COR-L47 (cell line): ENCODE measurements at regions not wholly inside any gene's neighbourhood (a gene's known extent, or its start where the extent isn't known, plus 50 kb on each side); places are given as distances from the start of the nearest gene placed in this dataset.

Experiments
- DNase-seq: peaks from one replicate; lab custom pipeline; 2025; lab: John Stamatoyannopoulos, UW

DNA sequence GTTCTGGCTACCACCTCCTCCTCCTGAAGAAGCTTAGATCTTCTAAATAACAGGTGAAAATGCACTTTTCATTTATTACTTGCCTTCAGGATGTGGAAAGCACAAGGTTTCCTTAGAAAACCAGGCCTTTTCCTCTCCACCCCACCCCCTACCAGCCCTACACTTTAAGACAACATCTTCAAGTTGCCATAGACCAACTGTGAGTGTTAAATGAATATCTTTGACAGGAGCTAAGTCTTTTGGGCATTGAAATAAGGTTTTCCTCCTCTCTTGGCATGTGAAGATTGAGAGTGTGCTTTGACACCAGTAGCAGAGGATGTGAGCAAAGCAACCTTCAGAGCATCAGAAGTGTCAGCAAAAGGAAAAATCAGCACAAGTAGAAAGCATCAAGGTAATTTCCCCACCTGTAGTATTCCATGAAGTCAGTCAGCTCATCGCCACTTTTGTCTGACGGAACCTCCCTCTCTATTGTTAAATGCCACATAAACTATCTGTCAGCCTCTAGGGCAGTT is 532.3 kb upstream of the MMS22L start:
- no peak for DNase-seq

DNA sequence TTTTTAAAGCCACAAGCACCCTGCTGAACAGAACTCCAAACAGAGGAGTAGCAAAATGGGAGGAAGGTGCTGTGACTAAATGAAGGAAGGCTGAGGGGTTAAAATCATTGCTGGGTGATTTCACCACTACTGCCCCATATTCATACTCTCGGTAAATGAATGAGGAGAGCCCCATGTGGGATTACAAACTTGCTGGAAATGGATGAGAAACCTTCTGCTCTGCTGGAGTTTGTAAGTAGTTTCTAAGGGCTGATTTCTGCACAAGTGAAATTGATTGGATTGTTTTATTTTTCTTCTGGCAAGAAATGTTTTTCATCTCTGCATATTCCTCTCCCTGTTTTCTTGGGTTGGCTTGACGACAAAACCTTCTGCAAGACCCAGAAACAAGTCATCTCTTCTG is 533.5 kb upstream of the MMS22L start:
- DNase-seq: no peak

DNA sequence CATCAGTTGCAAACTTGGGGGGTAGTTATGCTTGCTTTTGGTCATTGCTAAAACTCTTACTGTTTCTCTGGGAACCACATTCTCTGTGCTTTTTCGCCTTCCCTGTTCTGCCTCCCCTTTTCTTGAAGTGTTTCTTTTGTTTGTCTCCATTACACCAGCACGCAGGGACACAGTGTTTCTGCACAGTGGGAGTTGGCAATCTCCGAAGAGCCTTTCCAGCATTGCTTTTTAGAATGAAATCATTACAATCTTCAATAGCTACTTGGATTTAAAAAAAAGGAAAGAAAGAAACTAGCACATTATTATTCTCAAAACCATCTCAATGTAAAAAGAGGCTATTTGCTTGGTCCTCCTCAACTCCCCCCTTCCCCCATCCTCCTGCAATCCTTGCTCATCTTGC is 536.7 kb upstream of the MMS22L start:
- no peak for DNase-seq

DNA sequence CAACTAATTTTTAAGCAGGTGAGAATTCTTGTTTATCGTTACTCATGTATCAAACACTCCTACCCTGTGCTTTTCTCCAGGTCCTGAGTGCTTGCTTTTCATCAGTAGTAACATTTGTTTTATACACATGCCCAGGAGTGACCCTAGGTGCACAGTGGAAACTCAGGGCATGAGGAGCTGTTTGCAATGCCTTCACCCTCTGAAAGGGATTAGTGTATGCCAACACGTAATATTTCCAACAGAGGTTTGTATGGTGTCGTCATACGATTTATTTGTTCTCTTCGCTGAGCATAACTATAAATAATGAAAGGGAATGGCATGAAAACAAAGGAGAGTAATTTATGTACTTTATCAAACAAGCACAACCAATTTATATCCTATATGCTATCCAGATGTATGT is 537.4 kb upstream of the MMS22L start:
- no peak for DNase-seq

DNA sequence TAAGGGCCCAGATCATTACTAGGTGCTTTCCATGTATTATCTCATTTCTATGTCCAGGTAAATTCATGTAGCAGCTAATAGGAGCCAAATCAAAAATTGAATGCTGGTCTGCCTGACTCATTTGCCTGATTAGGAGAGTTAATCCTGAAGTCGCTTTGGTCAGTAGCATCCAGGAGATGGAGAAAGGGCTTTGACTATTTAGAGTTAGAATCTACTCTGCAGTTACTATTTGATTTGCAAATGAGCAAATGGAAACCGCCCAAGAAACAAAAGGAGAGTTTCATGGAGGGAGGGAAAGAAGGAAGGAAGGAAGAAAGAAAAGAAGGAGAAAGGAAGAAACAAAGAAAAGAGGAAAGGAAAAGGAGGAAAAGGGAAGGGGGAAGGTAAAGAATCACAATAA is 539.6 kb upstream of the MMS22L start:
- DNase-seq: no peak

DNA sequence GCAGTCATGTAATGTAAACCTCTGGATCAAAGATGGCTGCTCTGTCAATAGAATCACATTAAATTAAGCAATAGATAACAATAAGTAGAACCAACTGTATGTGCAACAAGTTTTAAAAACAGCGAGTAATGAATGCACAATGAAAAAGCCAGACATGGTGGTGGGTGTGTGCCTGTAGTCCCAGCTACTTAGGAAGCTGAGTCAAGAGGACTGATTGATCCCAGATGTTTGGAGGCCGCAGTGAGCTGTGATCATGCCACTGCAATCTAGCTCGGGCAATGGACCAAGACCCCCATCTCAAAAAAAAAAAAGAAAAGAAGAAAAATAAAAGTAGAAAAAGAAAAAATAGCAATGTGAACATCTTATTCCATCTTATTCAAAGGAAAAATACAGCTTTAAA is 558.7 kb upstream of the MMS22L start:
- DNase-seq: no peak

DNA sequence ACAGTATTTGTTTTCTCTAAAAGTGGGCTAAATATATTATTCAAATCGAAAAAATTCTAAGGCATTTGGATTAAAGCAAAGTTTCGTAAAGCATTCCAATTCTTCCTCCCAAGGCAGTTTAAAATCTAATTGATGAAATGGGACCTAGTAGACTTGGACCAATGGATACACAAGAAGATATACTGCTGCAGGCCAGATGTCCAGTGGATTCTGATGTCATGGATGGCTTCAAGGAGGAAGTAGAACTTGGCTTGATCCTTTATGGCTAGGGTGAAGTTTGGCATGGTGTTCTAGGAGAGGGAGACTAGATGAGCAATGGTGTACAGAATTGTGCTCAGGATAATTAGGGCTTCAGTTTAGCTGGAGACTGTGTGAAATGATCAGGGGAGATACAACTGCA is 559.5 kb upstream of the MMS22L start:
- no peak for DNase-seq

DNA sequence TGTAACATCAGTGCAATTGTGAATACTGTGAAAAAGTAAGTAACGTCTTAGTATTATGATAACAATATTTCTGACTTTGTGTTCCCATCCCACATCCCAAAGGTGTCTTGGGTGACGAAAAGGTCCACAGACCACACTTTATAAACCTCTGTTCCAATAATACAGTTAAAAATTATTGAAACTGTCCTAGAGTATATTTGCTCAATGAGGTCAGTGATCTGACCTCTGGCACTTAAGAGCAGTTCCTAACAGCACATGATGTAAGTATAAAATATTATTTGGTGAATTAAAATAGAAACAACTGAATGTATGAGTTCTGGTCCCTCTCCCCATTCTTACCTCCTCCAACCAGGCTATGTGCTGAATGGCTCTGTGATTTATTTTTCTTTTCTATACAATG is 566.4 kb upstream of the MMS22L start:
- DNase-seq: no peak

DNA sequence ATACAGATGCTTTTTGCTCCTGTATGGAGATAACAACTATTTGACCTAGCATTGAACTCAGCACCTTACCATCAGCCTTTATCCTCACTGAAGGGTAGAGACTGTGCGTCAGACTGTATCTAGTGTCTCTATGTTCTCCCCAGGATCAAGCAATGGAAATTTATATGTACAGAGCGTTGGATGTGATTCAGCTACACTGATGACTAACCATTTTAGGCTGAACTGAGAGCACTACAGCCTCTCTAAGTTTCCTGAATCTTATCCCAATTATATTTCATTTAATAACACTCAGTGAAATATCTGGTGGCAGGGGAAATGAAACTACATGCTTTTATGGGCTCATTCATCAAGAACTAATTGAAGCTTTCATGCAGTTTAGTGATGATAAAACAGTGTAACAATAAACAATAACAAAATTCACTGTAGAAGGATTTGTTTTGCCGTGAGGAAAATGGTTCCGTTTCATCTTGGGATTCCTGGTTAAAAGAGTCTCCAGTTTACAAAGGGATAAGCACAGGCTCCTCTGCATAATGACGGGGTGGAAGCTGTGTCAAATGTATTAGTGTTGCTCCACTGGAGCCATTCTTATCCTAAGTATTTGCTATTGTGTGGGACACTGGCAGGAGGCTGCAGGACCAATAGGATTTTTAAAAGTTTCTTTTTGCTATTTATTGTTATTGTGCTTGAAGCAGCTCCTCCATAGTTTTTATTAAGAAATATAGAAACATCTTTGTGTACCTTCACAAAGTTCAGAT is 567.6 kb upstream of the MMS22L start:
- DNase-seq: peak; percentile 49

DNA sequence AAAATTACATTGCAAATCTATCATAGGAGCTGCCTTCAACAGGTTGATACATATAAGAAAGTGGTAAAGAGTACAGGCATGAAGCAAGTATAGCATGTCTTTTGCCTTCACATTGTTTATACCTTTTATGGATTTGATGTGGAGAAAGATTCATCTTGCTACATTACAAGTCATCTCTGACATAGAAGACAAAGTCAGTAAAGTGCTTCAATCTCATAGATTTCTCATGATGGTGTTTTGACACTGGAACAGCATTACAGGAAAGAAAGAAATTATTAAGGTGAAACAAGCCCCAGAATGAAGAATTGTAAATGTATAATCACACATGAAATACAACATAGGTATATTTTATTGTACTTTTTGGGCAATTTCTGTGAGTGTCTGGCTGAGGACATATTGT is 580.7 kb upstream of the MMS22L start:
- no peak for DNase-seq

DNA sequence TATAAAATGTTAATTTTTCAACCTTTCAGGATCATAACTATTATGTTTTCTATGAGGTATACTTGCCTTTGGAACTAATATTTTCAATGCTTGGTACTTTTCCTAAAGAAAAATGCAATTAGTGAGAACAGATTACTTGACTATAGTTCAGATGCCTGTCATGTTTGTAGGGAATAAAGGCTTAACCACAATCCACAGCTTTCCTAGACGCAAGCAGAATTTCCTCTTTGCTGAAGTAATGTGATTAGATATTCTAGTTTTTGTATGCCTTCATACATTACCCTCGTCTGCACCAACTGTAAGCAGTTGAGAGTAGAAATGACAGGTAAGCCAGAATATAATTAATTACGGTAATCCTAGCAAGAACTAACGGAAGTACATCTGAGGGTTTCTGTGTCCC is 581.4 kb upstream of the MMS22L start:
- no peak for DNase-seq

DNA sequence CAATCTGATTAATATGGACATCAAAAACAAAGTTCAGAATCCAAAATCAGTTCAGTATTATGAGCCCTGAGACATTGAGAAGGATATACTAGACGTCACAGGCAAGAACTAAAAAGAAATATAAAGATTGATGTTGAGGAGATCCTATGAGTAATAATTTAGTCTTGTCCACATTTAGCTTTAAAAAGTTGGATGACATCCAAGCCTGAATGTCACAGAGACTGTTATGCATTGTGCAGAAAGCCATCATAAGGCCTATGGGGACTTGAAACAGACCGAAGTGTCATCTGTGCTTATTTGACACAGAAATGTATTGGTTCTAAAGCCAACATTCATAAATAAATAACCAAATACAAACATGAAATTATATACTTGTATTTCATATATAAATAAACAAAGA is 581.8 kb upstream of the MMS22L start:
- DNase-seq: no peak

DNA sequence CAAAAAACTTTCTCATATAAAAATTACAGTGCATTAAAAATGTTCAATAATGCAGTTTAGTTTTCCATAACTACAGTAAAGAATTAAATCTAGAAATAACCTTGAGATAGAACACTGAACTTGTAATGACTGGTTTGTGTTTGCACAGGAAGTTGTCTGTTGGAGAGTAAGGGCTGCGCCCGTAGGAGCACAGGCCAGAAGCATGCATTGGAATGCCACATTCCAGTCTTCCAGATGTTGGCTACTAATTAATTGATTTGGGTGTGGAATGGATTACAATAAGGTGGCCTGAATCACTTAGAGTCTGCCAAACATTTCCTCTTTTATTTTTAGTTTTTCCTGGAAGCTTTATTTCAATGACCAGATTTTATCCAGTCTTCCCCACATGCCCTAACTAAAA is 582.6 kb upstream of the MMS22L start:
- no peak for DNase-seq

DNA sequence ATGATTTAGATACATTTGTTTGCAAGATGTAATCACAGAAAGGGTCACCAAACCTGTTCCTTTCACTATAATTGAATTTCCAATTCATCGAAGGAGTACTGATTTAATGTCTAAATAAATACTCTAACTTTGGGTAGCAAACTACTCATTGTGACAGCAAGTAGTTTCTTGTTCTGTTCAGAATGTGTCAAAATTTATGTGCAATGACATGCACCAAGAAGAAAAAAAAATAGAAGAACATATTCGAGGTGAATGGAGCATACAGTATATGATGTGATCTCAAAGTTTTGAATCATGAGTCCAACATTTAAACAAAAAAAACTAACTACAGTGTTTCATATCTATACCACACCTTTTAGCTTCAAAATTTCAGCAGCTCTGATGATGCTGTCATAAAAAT is 583.6 kb upstream of the MMS22L start:
- DNase-seq: no peak

DNA sequence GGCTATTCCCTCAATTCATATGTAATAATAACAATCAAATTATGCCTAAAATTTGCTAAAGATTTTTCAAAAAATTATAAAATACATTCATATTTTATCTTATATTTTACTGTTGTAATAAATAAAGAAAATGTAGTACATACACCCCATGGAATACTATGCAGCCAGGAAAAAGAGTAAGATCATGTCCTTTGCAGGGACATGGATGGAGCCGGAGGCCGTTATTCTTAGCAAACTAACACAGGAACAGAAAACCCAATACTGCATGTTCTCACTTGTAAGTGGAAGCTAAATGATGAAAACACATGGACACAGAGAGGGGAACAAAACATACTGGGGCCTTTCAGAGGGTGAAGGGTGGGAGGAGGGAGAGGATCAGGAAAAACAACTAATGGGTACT is 584.2 kb upstream of the MMS22L start:
- DNase-seq: no peak

DNA sequence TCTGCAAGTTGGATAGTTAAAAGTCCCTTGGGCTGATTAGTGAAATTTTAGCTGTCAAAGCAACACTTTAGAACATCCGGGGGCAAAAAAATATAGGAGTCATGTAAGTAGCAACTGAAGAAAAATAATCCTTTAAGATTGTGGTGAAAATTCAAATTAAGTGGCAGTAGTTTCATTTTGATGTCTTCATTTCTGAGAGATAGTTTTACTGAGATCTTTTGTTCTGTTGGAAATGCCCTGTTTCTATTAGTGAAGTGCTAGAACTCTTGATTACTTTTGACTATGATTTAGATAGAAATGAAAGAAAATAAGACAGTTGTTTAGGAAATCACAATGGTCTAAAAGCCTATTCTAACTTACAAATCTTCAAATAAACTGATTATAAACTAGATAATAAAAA is 587.3 kb upstream of the MMS22L start:
- no peak for DNase-seq

DNA sequence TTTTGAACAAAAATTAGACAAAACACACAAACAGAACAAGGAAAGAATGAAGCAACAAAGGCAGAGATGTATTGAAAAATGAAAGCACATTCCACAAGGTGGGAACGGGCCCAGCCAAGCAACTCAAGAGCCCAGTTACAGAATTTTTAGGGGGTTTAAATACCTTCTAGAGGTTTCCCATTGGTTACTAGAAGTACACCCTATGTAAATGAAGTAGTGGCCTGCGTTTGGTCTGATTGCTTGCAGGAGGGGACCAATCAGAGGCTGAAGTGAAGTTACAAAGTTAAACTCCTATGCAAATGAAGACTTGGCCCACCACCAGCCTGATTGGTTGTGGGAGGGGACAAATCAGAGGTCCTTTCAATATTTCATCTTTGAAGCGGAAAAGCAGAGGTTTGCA is 593.7 kb upstream of the MMS22L start:
- no peak for DNase-seq

DNA sequence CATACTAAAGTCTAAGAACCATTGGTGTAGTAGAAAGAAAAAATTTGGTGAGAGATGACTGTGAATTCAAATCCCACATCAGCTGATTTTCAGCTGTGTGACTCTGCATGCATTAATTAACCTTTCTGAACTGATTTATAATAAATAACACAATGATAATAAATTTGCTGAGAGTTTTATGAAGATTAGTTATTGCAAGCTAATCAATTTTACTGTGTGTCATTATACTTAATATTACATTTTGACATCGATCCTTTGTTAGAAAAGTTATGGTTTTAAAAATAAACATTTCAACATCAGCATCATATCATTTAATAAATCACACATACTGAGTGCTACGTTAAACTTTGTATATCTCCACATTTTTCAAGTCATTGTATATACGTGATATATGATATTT is 599.7 kb upstream of the MMS22L start:
- no peak for DNase-seq

DNA sequence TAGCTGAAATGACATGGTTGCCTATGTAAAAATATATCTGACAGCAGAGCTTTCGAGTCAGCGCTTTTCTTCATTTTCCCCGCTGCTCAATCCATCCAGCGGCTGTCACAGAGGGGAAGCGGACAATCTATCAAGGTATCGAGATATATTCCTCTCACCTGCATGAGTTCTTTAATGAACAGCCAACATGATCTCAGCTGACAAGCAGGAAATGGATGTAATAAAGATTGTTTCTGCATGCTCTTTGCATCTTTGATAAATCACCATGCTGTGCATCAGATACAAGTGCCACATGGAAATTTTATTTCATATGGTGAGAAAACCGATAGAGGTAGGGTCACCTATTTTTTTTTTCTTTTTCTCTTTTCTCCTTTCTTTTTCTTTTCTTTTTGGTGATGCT is 602.3 kb upstream of the MMS22L start:
- DNase-seq: no peak

DNA sequence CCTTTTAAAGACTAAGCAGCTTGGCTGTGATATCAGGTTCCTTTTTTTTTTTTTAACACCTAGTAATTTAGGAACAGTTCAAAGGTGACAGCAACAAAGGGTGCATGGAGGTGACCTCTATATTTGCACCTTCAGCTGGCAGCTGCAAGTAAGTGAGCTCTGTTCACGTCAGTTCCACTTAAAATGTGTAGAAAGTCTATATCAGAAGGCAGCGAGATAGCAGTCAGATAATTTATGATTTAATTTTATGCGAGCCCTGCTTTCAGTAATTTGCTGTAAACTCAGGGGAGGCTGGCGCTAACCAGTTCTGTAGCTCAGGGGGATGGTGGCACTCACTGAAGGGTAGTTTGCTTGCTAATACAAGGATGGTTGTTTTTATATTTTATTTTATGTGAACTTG is 602.8 kb upstream of the MMS22L start:
- DNase-seq: no peak

DNA sequence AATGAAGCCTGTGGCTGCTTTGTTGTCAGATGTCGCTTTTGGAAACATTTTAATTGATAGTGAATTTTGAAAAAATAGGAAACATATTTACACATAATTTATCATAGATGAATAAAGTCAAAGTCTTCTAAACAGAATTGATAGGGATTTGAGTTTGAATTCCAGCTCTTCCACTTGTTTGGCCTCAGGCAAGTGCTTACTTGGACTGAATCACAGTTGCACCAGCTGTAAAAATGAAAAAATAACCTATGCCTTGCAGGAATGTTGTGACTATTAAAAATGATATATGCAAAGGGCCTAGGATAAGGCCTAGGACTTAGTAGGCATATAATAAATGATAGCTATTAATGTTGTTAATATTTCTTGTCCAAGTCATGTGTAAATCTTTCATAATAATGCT is 618.5 kb upstream of the MMS22L start:
- DNase-seq: no peak

DNA sequence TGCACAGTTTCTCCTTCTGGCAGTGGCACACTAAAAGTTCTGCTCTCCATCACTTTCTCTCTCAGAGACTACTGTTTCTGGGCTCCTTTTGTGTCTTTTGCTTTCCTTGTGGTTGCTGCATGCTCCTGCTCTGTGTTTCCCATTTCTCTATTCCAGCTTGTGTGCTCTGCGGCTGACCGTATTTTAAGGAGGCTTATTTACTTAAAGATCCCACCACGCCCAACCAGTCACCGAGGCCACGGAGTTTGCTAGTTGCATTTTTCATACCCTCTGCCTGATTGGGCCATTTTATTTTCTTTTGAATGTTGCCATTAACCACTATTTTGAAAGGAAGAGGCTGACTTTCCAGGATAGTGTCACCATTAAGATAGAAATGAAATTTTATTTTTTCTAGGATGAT is 626.4 kb upstream of the MMS22L start:
- DNase-seq: no peak

DNA sequence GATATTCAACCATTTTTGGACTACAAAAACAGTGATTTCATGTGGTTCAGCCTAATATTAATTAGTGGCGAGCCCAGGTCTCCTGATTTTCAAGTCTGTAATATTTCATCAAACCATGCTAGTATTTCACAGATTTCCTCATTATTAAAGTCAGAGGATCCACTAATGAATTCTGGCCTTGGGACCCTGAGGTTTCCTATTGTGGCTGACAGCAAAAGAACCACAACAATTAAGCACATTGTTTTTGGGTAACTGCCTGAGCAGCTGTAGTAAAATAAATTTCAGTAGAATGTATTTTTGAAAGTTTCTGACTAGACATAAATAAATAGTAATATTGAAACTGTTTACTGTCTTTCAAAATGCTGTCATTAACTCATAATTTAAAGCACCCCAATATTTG is 630.7 kb upstream of the MMS22L start:
- no peak for DNase-seq

DNA sequence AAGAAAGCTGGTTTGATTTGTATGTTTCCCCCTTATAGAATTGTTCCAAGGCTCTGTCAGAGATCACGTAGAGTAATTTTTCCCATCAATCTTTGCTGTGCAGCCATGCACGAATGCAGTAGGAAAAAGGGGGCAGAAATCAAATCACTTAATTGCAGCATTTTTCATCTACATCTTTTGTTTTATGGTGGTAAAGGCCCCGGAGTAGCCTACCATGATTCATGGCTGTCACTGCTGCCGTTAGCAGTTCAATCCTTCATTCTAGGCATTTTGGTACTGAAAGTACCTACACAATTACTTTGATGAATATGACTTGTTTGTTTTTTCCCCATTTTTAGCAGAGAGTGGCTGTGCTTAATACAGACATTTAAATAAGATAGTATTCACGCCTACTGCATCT is 631.9 kb upstream of the MMS22L start:
- no peak for DNase-seq

DNA sequence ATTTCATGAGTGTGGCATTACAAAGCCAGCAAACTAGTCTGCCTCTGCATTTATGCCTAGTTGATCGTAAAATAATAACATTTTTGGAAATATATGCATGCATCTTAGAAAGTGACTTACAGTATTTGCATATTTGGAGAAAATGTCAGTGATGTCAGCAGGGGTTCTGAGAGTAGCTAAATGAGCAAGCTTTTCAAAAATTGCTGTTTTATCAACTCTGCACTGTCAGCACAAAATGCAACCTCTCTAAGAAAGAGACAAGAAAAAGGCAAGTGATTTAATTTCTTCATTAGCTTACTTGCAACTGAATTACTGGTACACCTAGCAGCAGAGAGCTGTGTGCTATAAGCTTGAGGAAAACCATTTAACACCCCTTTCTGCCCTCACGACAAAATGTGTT is 632.5 kb upstream of the MMS22L start:
- no peak for DNase-seq
